ENCODE measurements at regions not wholly inside any gene's neighbourhood (a gene's known extent, or its start where the extent isn't known, plus 50 kb on each side); places are given as distances from the start of the nearest gene placed in this dataset.

DNA sequence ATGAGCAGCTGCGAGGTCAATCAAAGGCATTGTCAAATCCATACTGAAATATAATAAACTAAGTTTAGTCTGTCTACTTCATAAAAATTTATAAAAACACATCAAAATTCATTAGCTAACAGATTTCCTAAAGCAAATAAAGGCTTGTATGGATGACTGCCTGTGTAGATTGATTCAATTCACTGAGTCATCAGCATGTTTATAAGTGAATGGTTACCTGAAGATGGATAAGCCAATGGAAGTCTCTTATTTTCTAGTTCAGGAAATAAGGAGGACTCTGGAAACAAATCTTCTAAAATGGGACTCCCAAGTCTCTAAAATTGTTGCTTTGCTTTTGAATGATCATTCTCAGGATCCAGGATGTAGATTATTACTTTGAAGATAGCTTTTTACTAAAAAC, 57.0 kb upstream of the HNRNPA3 start:
- DNase-seq, result no peak

GRCh38 chr2:177161741-177162460, 50.7 kb upstream of the HNRNPA3 start:
- DNase-seq, result peak; percentile 22 to 28

Data from activated CD4-positive, alpha-beta T cell treated with anti-CD3 and anti-CD28 coated beads for 4 hours (primary cell).